ENCODE measurements at regions not wholly inside any gene's neighbourhood (a gene's known extent, or its start where the extent isn't known, plus 50 kb on each side); places are given as distances from the start of the nearest gene placed in this dataset.
"Not testable (repeated sequence)": the region's sequence is repeated elsewhere in the genome, so short reads cannot be mapped to it uniquely, and the experiment has no call there.

DNA sequence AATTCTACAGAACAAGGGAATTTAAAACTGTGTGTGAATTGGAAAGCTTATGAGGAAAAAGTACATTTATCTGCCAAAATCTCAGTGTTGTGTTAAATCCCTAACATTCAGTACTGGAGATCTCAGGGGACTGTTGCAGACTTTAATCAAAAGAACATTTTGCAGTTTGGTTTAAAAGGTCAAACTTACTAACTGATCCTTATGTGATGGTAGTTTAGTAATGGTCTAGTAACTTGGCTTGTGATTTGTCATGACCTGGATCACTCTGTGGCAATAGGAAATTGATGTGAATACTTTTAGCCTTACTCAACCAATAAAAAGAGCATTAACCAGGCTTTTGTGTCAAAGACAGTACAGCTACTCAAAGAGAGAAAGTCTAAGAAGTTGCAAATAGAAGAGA lies 862.1 kb upstream of the MIR17HG start:
- TF ChIP-seq, protein P1, sequence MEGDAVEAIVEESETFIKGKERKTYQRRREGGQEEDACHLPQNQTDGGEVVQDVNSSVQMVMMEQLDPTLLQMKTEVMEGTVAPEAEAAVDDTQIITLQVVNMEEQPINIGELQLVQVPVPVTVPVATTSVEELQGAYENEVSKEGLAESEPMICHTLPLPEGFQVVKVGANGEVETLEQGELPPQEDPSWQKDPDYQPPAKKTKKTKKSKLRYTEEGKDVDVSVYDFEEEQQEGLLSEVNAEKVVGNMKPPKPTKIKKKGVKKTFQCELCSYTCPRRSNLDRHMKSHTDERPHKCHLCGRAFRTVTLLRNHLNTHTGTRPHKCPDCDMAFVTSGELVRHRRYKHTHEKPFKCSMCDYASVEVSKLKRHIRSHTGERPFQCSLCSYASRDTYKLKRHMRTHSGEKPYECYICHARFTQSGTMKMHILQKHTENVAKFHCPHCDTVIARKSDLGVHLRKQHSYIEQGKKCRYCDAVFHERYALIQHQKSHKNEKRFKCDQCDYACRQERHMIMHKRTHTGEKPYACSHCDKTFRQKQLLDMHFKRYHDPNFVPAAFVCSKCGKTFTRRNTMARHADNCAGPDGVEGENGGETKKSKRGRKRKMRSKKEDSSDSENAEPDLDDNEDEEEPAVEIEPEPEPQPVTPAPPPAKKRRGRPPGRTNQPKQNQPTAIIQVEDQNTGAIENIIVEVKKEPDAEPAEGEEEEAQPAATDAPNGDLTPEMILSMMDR (IDR thresholded peaks at IDR 0.05; ENCODE audit: low read depth, low read length) = no peak
- peak; percentile 77 for DNase-seq (ENCODE audit: extremely low read depth, low read depth)

DNA sequence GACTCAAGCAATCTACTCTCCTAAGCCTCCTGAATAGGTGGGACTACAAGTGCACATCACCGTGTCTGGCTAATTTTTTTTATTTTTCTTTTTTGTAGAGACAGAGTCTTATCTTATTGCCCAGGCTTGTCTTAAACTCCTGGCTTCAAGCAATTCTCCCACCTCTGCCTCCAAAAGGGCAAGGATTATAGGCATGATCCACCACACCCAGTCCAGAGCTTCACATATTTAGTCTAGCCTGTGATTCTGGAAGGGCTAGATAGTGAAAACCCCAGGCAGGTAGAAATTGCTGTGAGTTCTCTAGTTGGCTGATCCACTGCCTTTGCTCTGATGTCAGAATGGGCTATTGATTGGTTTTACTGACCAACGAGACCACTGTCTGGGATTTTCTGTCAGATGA lies 854.6 kb upstream of the MIR17HG start:
- DNase-seq (ENCODE audit: extremely low read depth, low read depth) = no peak
- TF ChIP-seq, protein P1 (IDR thresholded peaks at IDR 0.05; ENCODE audit: low read depth, low read length) = no peak

DNA sequence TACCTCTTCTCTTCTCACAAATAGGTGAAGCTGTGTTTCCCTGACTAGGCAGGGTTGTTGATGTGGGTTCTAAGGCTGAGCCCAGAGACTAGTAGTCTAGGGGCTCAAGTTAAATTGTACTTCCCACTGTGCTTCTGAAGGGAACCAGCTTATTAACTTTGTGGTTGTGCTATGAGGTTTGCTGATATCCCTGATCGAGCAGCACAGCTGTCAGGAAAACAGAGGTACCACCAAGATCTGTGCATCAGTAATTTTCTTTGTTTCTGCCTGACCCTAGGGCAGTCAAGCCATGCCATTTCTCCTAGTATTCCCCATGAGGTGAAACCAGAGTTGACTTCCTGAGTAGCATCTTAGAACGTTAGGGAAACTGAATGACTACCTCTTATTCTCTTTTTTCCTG lies 853.8 kb upstream of the MIR17HG start:
- TF ChIP-seq, protein P1 (IDR thresholded peaks at IDR 0.05; ENCODE audit: low read depth, low read length) = no peak
- DNase-seq (ENCODE audit: extremely low read depth, low read depth) = no peak

DNA sequence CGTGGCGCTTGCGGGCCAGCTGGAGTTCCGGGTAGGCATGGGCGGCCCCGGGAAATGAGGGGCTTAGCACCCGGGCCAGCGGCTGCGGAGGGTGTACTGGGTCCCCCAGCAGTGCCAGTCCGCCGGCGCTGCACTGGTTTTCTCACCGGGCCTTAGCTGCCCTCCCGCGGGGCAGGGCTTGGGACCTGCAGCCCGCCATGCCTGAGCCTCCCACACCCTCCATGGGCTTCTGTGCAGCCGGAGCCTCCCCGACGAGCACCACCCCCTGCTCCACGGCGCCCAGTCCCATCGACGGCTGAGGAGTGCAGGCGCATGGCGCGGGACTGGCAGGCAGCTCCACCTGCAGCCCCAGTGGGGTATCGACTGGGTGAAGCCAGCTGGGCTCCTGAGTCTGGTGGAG lies 852.6 kb upstream of the MIR17HG start:
- not testable (repeated sequence) for DNase-seq (ENCODE audit: extremely low read depth, low read depth)

DNA sequence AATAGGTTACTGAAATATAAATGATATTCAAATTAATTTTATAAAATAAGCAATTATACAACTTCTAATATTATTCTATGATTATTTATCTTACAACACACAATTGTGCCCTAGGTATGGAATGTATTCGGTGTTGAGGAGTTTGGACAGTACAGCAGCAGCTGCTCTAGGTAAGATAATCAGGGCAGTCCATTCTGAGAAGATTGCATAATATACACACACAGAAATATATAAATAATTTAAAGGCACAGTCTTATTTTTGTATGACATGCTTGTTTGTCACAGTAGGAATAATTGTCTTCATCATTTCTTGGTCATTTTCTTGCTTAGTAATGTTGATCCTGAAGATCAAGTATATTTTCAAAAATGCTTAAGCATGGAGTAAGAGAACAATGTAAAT lies 849.4 kb upstream of the MIR17HG start:
- no peak for DNase-seq (ENCODE audit: extremely low read depth, low read depth)
- TF ChIP-seq, protein P1 (IDR thresholded peaks at IDR 0.05; ENCODE audit: low read depth, low read length) = no peak

DNA sequence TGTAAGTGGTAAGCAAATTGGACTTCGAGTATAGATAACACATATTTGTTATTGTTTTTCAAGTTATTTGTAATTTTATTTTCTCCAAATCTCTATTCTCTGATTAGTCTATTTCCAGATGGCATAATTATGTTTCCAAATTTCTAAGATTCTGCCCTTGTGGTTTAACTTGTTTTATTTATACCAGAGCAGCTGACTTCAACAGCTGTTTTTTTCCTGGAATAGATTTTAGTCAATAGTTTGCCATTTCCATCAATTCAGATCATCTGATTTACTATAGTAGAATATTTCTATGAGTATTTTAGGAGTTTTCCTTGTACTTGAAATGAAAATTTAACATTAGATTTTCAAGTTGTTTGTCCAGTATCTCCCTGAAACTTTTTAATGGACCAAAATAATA lies 848.7 kb upstream of the MIR17HG start:
- no peak for DNase-seq (ENCODE audit: extremely low read depth, low read depth)
- TF ChIP-seq, protein P1 (IDR thresholded peaks at IDR 0.05; ENCODE audit: low read depth, low read length) = no peak

DNA sequence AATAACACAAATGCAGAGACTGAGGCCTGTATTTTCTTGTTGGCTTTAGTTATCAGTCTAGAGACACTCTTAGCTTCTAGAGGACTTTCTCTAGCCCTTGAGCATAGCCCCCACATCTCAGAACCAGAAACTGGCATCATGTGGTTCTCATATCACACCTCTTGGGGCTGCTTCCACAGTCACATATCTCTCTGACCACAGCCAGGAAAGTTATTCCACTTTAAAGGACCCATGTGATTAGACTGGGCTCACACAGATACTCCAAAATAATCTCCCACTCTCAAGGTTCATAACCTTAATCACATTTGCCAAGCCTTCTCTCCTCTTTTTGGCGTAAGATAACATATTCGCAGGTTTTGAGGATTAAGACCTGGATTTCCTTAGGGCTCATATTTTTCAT lies 846.9 kb upstream of the MIR17HG start:
- DNase-seq (ENCODE audit: extremely low read depth, low read depth) = no peak
- TF ChIP-seq, protein P1 (IDR thresholded peaks at IDR 0.05; ENCODE audit: low read depth, low read length) = no peak

DNA sequence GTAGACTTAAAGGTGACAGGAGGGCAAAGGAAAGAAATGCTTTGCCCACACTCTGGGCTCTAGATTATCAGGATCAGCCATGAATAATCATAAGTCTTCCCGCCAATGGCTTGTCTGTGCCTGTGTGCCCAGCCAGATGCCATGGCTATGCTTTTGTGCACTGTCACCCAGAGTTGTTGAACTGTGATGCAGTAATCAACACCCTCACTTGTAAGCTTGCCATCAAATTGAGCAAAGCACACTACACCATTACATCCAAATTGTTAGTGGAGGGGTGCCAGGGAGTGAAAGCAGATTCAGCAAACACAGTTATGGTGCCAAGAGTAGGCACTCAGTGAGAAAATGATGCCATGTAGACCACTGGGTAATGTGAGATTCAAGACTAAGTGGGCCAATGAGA lies 845.3 kb upstream of the MIR17HG start:
- DNase-seq (ENCODE audit: extremely low read depth, low read depth) = no peak
- TF ChIP-seq, protein P1 (IDR thresholded peaks at IDR 0.05; ENCODE audit: low read depth, low read length) = no peak

Data from AG09319 (cell line).